ENCODE measurements at regions not wholly inside any gene's neighbourhood (a gene's known extent, or its start where the extent isn't known, plus 50 kb on each side); places are given as distances from the start of the nearest gene placed in this dataset.

- no peak for DNase-seq (ENCODE audit: low read depth in 2 of 2)
- no peak for TF ChIP-seq CTCF (IDR thresholded peaks at IDR 0.05; ENCODE audit: low read depth, low read length)
Observed at GRCh38 chr7:80333040-80333439, 178.8 kb downstream of the GNAT3 start.

GRCh38 chr7:80330434-80330833 is 181.4 kb downstream of the GNAT3 start:
- DNase-seq (ENCODE audit: low read depth in 2 of 2), result peak; percentile 29 to 53
- TF ChIP-seq CTCF (IDR thresholded peaks at IDR 0.05; ENCODE audit: low read depth, low read length), result no peak
- no peak overlapping the region for H3K4me3 ChIP-seq (replicated peaks in 1 of 2; ENCODE audit: low read depth in 2 of 2, low read length in 2 of 2)

More at GRCh38 chr7:80333040-80333439, 178.8 kb downstream of the GNAT3 start:
- H3K4me3 ChIP-seq (replicated peaks in 1 of 2; ENCODE audit: low read depth in 2 of 2, low read length in 2 of 2), result no peak overlapping the region

GRCh38 chr7:80324032-80324431 is 187.8 kb downstream of the GNAT3 start:
- TF ChIP-seq CTCF (IDR thresholded peaks at IDR 0.05; ENCODE audit: low read depth, low read length), result no peak
- H3K4me3 ChIP-seq (replicated peaks in 1 of 2; ENCODE audit: low read depth in 2 of 2, low read length in 2 of 2), result no peak overlapping the region
- peak; percentile 50 to 89 for DNase-seq (ENCODE audit: low read depth in 2 of 2)

GRCh38 chr7:80319461-80319860 is 184.8 kb downstream of the GNAI1 start:
- no peak overlapping the region for H3K4me3 ChIP-seq (replicated peaks in 1 of 2; ENCODE audit: low read depth in 2 of 2, low read length in 2 of 2)
- no peak for TF ChIP-seq CTCF (IDR thresholded peaks at IDR 0.05; ENCODE audit: low read depth, low read length)
- DNase-seq (ENCODE audit: low read depth in 2 of 2), result no peak

GRCh38 chr7:80318081-80318480 is 183.4 kb downstream of the GNAI1 start:
- DNase-seq (ENCODE audit: low read depth in 2 of 2), result no peak
- no peak for TF ChIP-seq CTCF (IDR thresholded peaks at IDR 0.05; ENCODE audit: low read depth, low read length)
- no peak overlapping the region for H3K4me3 ChIP-seq (replicated peaks in 1 of 2; ENCODE audit: low read depth in 2 of 2, low read length in 2 of 2)

- H3K4me3 ChIP-seq (replicated peaks in 1 of 2; ENCODE audit: low read depth in 2 of 2, low read length in 2 of 2), result no peak overlapping the region
- no peak for TF ChIP-seq CTCF (IDR thresholded peaks at IDR 0.05; ENCODE audit: low read depth, low read length)
- DNase-seq (ENCODE audit: low read depth in 2 of 2), result no peak
Observed at GRCh38 chr7:80316811-80317210, 182.2 kb downstream of the GNAI1 start.

GRCh38 chr7:80313716-80314115 is 179.1 kb downstream of the GNAI1 start:
- H3K4me3 ChIP-seq (replicated peaks in 1 of 2; ENCODE audit: low read depth in 2 of 2, low read length in 2 of 2), result no peak overlapping the region
- no peak for TF ChIP-seq CTCF (IDR thresholded peaks at IDR 0.05; ENCODE audit: low read depth, low read length)
- no peak for DNase-seq (ENCODE audit: low read depth in 2 of 2)
